ENCODE measurements at regions not wholly inside any gene's neighbourhood (a gene's known extent, or its start where the extent isn't known, plus 50 kb on each side); places are given as distances from the start of the nearest gene placed in this dataset.
"Not testable (repeated sequence)": the region's sequence is repeated elsewhere in the genome, so short reads cannot be mapped to it uniquely, and the experiment has no call there.

DNA sequence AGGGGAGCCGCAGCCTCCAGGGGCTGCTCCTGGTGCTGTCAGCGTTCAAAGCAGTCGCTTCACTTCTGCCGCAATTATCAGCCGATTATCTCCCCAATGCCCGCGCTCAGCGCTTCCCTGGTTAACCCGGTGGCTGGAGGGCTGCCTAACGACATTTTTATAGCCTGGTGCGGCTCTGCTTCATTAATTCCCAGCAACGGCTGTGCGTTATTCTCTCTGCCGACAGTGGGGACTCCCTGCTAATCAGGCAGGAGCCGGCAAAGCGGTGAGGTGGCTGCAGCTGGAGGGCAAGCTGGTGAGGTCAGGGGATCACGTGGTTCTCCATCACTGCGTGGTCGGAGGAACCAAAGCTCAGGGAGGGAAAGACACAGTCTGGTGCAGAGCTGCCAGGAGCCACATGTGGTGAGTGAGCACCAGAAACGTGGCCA is 62.9 kb downstream of the GLRX5 start:
- Mint-ChIP-seq H3K36me3 (no peaks in the 10 kb centered on the region), H3K27ac (no peak overlapping the region), H3K9me3 (no peaks in the 10 kb centered on the region)
- ATAC-seq (no peak), DNase-seq (ENCODE audit: low spot score in 2 of 2) (no peak)

GRCh38 chr14:95601650-95602049 is 66.8 kb downstream of the GLRX5 start:
- DNase-seq (ENCODE audit: low spot score in 2 of 2), result no peak
- no peaks in the 10 kb centered on the region for H3K36me3 Mint-ChIP-seq
- no peaks in the 10 kb centered on the region for H3K9me3 Mint-ChIP-seq
- ATAC-seq, result no peak
- no peak overlapping the region for H3K27ac Mint-ChIP-seq

GRCh38 chr14:95603415-95603814 is 68.6 kb downstream of the GLRX5 start:
- Mint-ChIP-seq H3K27ac (no peak overlapping the region), H3K9me3 (no peaks in the 10 kb centered on the region), H3K36me3 (no peaks in the 10 kb centered on the region)
- DNase-seq (ENCODE audit: low spot score in 2 of 2) (no peak), ATAC-seq (no peak)

- no peak for DNase-seq (ENCODE audit: low spot score in 2 of 2)
- H3K9me3 Mint-ChIP-seq, result no peaks in the 10 kb centered on the region
- H3K27ac Mint-ChIP-seq, result no peak overlapping the region
- no peaks in the 10 kb centered on the region for H3K36me3 Mint-ChIP-seq
- ATAC-seq, result no peak
Measured at GRCh38 chr14:95606266-95606665, 71.4 kb downstream of the GLRX5 start.

GRCh38 chr14:95608637-95609235 is 73.9 kb downstream of the GLRX5 start:
- no peak overlapping the region for H3K27ac Mint-ChIP-seq
- no peaks in the 10 kb centered on the region for H3K36me3 Mint-ChIP-seq
- no peak for ATAC-seq
- H3K9me3 Mint-ChIP-seq, result no peaks in the 10 kb centered on the region
- no peak for DNase-seq (ENCODE audit: low spot score in 2 of 2)

GRCh38 chr14:95609398-95609990 is 74.6 kb downstream of the GLRX5 start:
- no peak overlapping the region for H3K27ac Mint-ChIP-seq
- no peaks in the 10 kb centered on the region for H3K36me3 Mint-ChIP-seq
- ATAC-seq (no peak), DNase-seq (ENCODE audit: low spot score in 2 of 2) (no peak)
- H3K9me3 Mint-ChIP-seq, result no peaks in the 10 kb centered on the region

DNA sequence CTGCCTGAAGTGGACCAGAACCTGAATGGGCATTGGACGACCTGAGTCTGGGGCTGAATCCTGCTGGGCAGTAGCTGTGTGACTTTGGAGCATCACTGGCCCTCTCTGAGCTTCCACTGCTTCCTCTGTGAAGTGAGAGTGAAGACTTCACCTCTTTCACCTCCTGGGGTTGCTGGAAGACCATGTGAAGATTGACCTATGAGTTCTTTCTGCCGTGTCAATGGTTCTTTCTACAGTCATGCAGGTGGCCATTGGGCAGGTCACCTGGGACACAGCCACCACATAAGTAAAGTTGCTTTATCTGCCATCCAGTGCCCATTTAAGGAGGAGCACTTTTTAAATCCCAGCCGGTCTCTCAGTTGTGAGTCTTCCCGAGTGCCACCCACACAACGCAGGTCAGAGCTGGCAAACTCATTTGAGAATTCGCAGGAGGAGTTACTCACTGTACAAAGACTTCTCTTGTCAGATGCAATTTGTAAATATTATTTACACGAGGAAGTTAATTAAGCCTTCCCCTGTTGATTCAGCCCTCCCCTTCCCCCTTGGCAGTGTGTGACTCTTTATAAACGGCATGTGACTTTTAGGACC is 74.8 kb upstream of the TCL1B start:
- Mint-ChIP-seq H3K36me3 (no peaks in the 10 kb centered on the region), H3K9me3 (no peaks in the 10 kb centered on the region), H3K27ac (no peak overlapping the region)
- no peak for ATAC-seq
- DNase-seq (ENCODE audit: low spot score in 2 of 2), result no peak

GRCh38 chr14:95614349-95614748 is 71.9 kb upstream of the TCL1B start:
- no peak overlapping the region for H3K27ac Mint-ChIP-seq
- DNase-seq (ENCODE audit: low spot score in 2 of 2) (no peak), ATAC-seq (no peak)
- H3K36me3 Mint-ChIP-seq, result no peaks in the 10 kb centered on the region
- H3K9me3 Mint-ChIP-seq, result no peaks in the 10 kb centered on the region

- Mint-ChIP-seq H3K27ac (no peak overlapping the region), H3K9me3 (no peaks in the 10 kb centered on the region), H3K36me3 (no peaks in the 10 kb centered on the region)
- no peak for ATAC-seq
- DNase-seq (ENCODE audit: low spot score in 2 of 2), result no peak
Measured at GRCh38 chr14:95616745-95617144, 69.5 kb upstream of the TCL1B start.

DNA sequence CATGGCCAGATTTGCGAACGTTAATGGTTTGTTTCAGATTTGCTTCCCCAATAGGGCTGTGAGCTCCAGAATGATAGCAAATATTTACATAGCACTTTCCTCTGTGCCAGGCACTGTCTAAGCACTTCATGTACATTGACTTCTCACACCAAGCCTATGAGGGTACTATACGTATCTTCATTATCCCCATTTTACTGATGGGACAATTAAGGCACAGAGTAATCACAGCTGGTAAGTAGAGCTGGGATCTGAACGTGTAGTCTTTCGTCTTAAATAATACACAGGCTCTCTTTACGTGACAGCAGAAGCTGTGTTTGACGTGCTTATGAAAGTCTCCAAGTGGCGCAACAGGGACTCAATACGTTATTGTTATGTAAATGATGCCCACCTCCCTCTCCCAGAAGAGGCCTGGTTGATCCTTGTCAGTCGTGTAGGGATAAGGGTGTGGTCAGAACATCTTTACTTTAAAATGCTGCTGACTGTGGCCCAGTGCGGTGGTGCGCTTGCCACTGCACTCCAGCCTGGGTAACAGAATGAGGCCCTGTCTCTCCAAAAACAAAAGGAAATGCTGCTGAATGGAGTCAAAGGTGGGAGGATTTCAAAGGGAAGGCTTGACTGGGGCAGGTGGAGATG is 66.3 kb upstream of the TCL1B start:
- peaks cover 2 to 7% of the 10 kb centered on the region in 2 donors for H3K9me3 Mint-ChIP-seq
- DNase-seq (ENCODE audit: low spot score in 2 of 2) (no peak), ATAC-seq (no peak)
- peak overlapping the region in 1 of 2 donors; percentile 58 for H3K27ac Mint-ChIP-seq
- no peaks in the 10 kb centered on the region for H3K36me3 Mint-ChIP-seq

DNA sequence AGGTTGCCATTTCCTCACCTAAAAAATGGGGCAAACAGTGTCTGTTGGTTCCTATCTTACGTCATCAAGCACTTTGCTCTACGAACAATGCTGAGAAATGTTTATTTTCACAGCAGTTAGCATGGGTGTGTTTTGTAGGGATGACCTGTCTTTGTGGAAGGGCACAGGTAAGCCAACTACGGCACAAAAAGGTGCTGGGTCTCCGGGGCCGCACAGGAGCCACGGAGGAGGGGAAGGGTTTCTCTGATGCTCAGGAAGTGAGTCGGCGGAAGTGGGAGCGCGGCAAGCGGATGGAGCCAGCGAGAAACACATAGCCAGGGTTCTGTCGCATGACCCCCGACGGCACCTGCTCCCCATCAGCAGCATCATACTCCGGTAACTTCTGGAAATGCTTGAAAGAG is 65.6 kb upstream of the TCL1B start:
- no peak for DNase-seq (ENCODE audit: low spot score in 2 of 2)
- Mint-ChIP-seq H3K36me3 (no peaks in the 10 kb centered on the region), H3K27ac (peak overlapping the region; percentile 31 to 58), H3K9me3 (peaks cover 4 to 12% of the 10 kb centered on the region in 2 donors)
- ATAC-seq, result peak in 1 of 2 donors; percentile 56

GRCh38 chr14:95623195-95623594 is 63.0 kb upstream of the TCL1B start:
- H3K27ac Mint-ChIP-seq, result no peak overlapping the region
- no peaks in the 10 kb centered on the region for H3K36me3 Mint-ChIP-seq
- peaks cover 4 to 13% of the 10 kb centered on the region in 2 donors for H3K9me3 Mint-ChIP-seq
- ATAC-seq (no peak), DNase-seq (ENCODE audit: low spot score in 2 of 2) (no peak)

DNA sequence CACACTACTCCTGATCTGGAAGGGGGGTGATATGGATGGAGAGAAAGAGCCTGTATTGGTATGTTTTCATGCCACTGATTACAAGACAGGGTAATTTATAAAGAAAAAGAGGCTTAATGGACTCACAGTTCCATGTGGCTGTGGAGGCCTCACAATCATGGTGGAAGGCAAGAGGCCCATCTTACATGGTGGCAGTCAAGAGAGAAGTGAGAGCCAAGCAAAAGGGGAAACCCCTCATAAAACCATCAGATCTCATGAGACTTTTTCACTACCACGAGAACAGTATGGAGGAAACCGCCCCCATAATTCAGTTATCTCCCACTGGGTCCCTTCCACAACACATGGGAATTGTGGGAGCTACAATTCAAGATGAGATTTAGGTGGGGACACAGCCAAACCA is 60.5 kb upstream of the TCL1B start:
- not testable (repeated sequence) for ATAC-seq; DNase-seq (ENCODE audit: low spot score in 2 of 2); H3K27ac Mint-ChIP-seq; H3K36me3 Mint-ChIP-seq
- H3K9me3 Mint-ChIP-seq, result peaks cover 4 to 13% of the 10 kb centered on the region in 2 donors

- Mint-ChIP-seq H3K27ac (no peak overlapping the region), H3K36me3 (no peaks in the 10 kb centered on the region), H3K9me3 (peaks cover 0 to 3% of the 10 kb centered on the region in 2 donors)
- ATAC-seq (no peak), DNase-seq (ENCODE audit: low spot score in 2 of 2) (no peak)
Measured at GRCh38 chr14:95635051-95635450, 51.2 kb upstream of the TCL1B start.
